ENCODE measurements at regions not wholly inside any gene's neighbourhood (a gene's known extent, or its start where the extent isn't known, plus 50 kb on each side); places are given as distances from the start of the nearest gene placed in this dataset.

- BruUV-seq (replicated peaks), result no TSS peak
- Mint-ChIP-seq H3K9me3 (ENCODE audit: low read depth, unreplicated experiment) (peaks cover 2% of the 10 kb centered on the region), H3K27ac (ENCODE audit: unreplicated experiment) (no peak overlapping the region), H3K4me1 (ENCODE audit: low read depth, unreplicated experiment) (no peaks in the 10 kb centered on the region), H3K27me3 (ENCODE audit: unreplicated experiment) (peaks cover 15% of the 10 kb centered on the region), H3K4me3 (ENCODE audit: low read depth, unreplicated experiment) (no peak overlapping the region), H3K36me3 (ENCODE audit: insufficient read depth, unreplicated experiment) (no peaks in the 10 kb centered on the region)
- TF ChIP-seq, protein P1, sequence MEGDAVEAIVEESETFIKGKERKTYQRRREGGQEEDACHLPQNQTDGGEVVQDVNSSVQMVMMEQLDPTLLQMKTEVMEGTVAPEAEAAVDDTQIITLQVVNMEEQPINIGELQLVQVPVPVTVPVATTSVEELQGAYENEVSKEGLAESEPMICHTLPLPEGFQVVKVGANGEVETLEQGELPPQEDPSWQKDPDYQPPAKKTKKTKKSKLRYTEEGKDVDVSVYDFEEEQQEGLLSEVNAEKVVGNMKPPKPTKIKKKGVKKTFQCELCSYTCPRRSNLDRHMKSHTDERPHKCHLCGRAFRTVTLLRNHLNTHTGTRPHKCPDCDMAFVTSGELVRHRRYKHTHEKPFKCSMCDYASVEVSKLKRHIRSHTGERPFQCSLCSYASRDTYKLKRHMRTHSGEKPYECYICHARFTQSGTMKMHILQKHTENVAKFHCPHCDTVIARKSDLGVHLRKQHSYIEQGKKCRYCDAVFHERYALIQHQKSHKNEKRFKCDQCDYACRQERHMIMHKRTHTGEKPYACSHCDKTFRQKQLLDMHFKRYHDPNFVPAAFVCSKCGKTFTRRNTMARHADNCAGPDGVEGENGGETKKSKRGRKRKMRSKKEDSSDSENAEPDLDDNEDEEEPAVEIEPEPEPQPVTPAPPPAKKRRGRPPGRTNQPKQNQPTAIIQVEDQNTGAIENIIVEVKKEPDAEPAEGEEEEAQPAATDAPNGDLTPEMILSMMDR (IDR thresholded peaks at IDR 0.05; ENCODE audit: unreplicated experiment), result no peak
- CTCF ChIA-PET, result no interaction called here
- intact Hi-C loops (cut with micrococcal nuclease; ENCODE audit: unreplicated experiment), result no loop called here
- no peak for DNase-seq
These were observed 117.3 kb upstream of the POU2AF2 start for GRCh38 chr11:111128076-111128870.

DNA sequence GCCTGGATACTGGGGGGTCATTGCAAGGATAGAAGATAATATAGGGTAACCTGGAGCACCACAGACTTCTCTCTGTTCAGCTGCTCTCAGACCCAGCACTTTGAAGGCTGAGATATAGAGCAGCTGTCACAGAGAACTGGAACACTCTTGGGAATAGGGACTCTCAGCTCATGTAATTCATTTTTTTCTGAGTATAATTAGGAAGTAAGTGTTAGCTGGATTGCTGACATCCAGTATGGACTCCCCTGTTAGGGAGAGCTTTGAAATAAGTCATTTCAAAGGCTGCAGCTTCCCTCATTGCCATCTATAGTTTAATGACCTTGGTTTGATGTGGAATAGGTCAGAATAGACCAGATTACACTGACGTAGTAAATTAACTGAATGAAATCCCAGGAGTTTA is 120.8 kb upstream of the POU2AF2 start:
- DNase-seq, result no peak
- CTCF ChIA-PET, result no interaction called here
- H3K9me3 Mint-ChIP-seq (ENCODE audit: low read depth, unreplicated experiment), result no peaks in the 10 kb centered on the region
- no peaks in the 10 kb centered on the region for H3K4me1 Mint-ChIP-seq (ENCODE audit: low read depth, unreplicated experiment)
- intact Hi-C loops (cut with micrococcal nuclease; ENCODE audit: unreplicated experiment), result no loop called here
- H3K27ac Mint-ChIP-seq (ENCODE audit: unreplicated experiment), result no peak overlapping the region
- H3K36me3 Mint-ChIP-seq (ENCODE audit: insufficient read depth, unreplicated experiment), result no peaks in the 10 kb centered on the region
- no TSS peak for BruUV-seq (replicated peaks)
- H3K4me3 Mint-ChIP-seq (ENCODE audit: low read depth, unreplicated experiment), result no peak overlapping the region
- TF ChIP-seq, protein P1 (IDR thresholded peaks at IDR 0.05; ENCODE audit: unreplicated experiment), result no peak
- peaks cover 15% of the 10 kb centered on the region for H3K27me3 Mint-ChIP-seq (ENCODE audit: unreplicated experiment)

- intact Hi-C loops (cut with micrococcal nuclease; ENCODE audit: unreplicated experiment), result no loop called here
- CTCF ChIA-PET, result no interaction called here
- no peaks in the 10 kb centered on the region for H3K36me3 Mint-ChIP-seq (ENCODE audit: insufficient read depth, unreplicated experiment)
- H3K4me1 Mint-ChIP-seq (ENCODE audit: low read depth, unreplicated experiment), result no peaks in the 10 kb centered on the region
- BruUV-seq (replicated peaks), result no TSS peak
- peaks cover 15% of the 10 kb centered on the region for H3K27me3 Mint-ChIP-seq (ENCODE audit: unreplicated experiment)
- no peak for DNase-seq
- H3K9me3 Mint-ChIP-seq (ENCODE audit: low read depth, unreplicated experiment), result no peaks in the 10 kb centered on the region
- no peak overlapping the region for H3K4me3 Mint-ChIP-seq (ENCODE audit: low read depth, unreplicated experiment)
- H3K27ac Mint-ChIP-seq (ENCODE audit: unreplicated experiment), result no peak overlapping the region
- TF ChIP-seq, protein P1 (IDR thresholded peaks at IDR 0.05; ENCODE audit: unreplicated experiment), result no peak
These were observed 121.8 kb upstream of the POU2AF2 start for GRCh38 chr11:111123463-111124398.

DNA sequence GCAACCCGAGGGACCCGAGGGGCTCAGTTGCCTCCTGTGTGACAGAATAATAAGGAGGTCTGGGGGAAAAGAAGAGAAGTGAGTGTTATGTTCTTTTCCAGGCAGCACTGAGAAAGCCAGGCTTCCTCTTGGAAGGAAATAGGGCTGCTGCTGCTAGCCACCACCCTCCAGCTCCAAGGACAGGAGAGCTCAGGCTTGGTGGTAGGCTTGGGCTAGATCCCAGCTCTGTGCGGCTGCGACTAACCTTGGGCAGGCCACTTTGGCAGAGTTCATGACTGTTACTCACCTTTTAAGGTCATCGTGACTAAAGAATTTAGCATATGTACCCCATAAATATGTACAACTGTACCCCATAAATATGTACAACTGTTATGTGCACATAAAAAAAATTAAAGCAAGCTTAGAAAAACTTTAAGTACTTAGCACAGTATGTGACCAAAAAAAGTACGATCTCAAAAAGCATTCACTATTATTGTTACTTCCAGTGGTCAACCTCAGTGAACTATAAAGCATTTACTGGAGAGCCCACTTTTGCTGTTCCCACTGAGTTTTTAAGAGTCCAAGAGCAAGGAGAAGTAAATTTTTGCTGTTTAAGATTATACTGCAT is 124.7 kb upstream of the POU2AF2 start:
- BruUV-seq (replicated peaks), result no TSS peak
- intact Hi-C loops (cut with micrococcal nuclease; ENCODE audit: unreplicated experiment), result no loop called here
- H3K27ac Mint-ChIP-seq (ENCODE audit: unreplicated experiment), result no peak overlapping the region
- H3K4me1 Mint-ChIP-seq (ENCODE audit: low read depth, unreplicated experiment), result no peaks in the 10 kb centered on the region
- no peaks in the 10 kb centered on the region for H3K9me3 Mint-ChIP-seq (ENCODE audit: low read depth, unreplicated experiment)
- H3K4me3 Mint-ChIP-seq (ENCODE audit: low read depth, unreplicated experiment), result no peak overlapping the region
- TF ChIP-seq, protein P1 (IDR thresholded peaks at IDR 0.05; ENCODE audit: unreplicated experiment), result no peak
- no peaks in the 10 kb centered on the region for H3K27me3 Mint-ChIP-seq (ENCODE audit: unreplicated experiment)
- H3K36me3 Mint-ChIP-seq (ENCODE audit: insufficient read depth, unreplicated experiment), result no peaks in the 10 kb centered on the region
- CTCF ChIA-PET, result no interaction called here
- no peak for DNase-seq

Measured in Calu3 (cell line).